PFSK-1 (cell line): ENCODE measurements at regions not wholly inside any gene's neighbourhood (a gene's known extent, or its start where the extent isn't known, plus 50 kb on each side); places are given as distances from the start of the nearest gene placed in this dataset.

Experiments used
- POLR2AphosphoS5 ChIP-seq: IDR thresholded peaks from 2 replicates; pipeline ENCODE4 v1.6.1; 2012; ENCODE audit warnings: low read depth, mild to moderate bottlenecking, control low read depth, low read length, moderate library complexity
- SIN3A ChIP-seq: IDR thresholded peaks from 2 replicates; pipeline ENCODE4 v1.6.1; 2012; ENCODE audit warnings: mild to moderate bottlenecking, low read length, moderate library complexity, borderline replicate concordance; ENCODE audit not compliant: insufficient read depth
- TAF1 ChIP-seq: IDR thresholded peaks from 2 replicates; pipeline ENCODE4 v1.6.1; 2012; ENCODE audit warnings: low read length, control low read depth, borderline replicate concordance; ENCODE audit not compliant: insufficient read depth
- TF ChIP-seq, protein P1 (sequence below), 2 experiments: IDR thresholded peaks; 2 replicates each; pipeline versions ENCODE4 v1.6.1 to v1.8.0; 2011 to 2012; ENCODE audit warnings: low read depth in 2 of 2, low read length in 2 of 2, control low read depth in 1 of 2, inconsistent platforms in 1 of 2, mild to moderate bottlenecking in 1 of 2, moderate library complexity in 1 of 2; ENCODE audit not compliant: insufficient read depth in 1 of 2

DNA sequence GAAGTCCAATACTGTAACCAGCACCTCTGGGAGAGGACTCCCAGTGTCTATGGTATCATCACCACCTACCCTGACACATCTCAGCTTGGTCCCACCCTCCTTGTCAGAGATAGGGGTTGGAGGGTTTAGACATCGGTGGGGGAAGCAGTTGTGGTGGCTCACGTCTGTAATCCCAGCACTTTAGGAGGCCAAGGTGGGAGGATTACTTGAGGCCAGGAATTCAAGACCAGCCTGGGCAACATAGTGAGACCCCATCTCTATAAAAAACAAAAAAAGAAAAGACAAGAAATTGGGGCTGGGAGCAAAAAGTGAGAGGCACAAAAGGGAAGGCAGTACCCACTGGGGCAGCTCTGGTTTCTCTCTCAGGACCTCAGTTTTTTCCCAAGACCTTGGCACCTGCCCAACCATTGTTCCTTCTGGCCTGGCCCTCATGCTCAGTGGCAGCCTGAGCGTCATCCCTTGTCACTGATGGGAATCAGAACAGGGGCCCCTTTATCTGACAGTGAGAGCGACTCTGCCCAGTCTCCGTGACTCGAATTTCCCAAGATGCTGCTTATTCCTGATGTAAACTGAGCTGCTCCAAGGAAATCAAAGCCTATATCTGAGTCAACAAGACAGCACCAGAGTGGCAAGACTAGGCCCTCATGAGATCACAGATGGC is 80.5 kb upstream of the HSPA9 start:
- TF ChIP-seq POLR2AphosphoS5 (no peak), SIN3A (no peak), TAF1 (no peak)
- TF ChIP-seq, protein P1, sequence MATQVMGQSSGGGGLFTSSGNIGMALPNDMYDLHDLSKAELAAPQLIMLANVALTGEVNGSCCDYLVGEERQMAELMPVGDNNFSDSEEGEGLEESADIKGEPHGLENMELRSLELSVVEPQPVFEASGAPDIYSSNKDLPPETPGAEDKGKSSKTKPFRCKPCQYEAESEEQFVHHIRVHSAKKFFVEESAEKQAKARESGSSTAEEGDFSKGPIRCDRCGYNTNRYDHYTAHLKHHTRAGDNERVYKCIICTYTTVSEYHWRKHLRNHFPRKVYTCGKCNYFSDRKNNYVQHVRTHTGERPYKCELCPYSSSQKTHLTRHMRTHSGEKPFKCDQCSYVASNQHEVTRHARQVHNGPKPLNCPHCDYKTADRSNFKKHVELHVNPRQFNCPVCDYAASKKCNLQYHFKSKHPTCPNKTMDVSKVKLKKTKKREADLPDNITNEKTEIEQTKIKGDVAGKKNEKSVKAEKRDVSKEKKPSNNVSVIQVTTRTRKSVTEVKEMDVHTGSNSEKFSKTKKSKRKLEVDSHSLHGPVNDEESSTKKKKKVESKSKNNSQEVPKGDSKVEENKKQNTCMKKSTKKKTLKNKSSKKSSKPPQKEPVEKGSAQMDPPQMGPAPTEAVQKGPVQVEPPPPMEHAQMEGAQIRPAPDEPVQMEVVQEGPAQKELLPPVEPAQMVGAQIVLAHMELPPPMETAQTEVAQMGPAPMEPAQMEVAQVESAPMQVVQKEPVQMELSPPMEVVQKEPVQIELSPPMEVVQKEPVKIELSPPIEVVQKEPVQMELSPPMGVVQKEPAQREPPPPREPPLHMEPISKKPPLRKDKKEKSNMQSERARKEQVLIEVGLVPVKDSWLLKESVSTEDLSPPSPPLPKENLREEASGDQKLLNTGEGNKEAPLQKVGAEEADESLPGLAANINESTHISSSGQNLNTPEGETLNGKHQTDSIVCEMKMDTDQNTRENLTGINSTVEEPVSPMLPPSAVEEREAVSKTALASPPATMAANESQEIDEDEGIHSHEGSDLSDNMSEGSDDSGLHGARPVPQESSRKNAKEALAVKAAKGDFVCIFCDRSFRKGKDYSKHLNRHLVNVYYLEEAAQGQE (IDR thresholded peaks at IDR 0.05; ENCODE audit: insufficient read depth in 1 of 2, low read depth in 2 of 2, low read length in 2 of 2), result no peak
